ENCODE measurements at regions not wholly inside any gene's neighbourhood (a gene's known extent, or its start where the extent isn't known, plus 50 kb on each side); places are given as distances from the start of the nearest gene placed in this dataset.
A peak's percentile ranks its signal among the peaks of the same experiment; 100 is the strongest.

- Histone ChIP-seq H3K4me3 (ENCODE audit: low read length) (no peak overlapping the region), H3K27me3 (ENCODE audit: low read length) (no peaks in the 10 kb centered on the region), H3K36me3 (ENCODE audit: low read depth, low read length) (no peaks in the 10 kb centered on the region), H3K9me3 (ENCODE audit: low read length) (no peaks in the 10 kb centered on the region), H3K9ac (ENCODE audit: low read length) (no peak overlapping the region), H3K27ac (ENCODE audit: low read length) (peak overlapping the region; percentile 36), H4K20me1 (ENCODE audit: low read length) (no peaks in the 10 kb centered on the region), H3K9me2 (replicated peaks; ENCODE audit: low read length) (no peaks in the 10 kb centered on the region), H3K79me2 (ENCODE audit: low read length) (no peaks in the 10 kb centered on the region), H3K4me1 (ENCODE audit: insufficient read depth, low read length) (peaks cover 7% of the 10 kb centered on the region; the same call in 1 of the 2 replicates), H3K4me2 (ENCODE audit: low read length) (no peak overlapping the region), H2AFZ (ENCODE audit: low read length) (no peak overlapping the region), H3F3A (ENCODE audit: low read length, unreplicated experiment) (no peaks in the 10 kb centered on the region)
- peak; percentile 42 for ATAC-seq
- BruUV-seq (replicated peaks), result no TSS peak
- intact Hi-C loops (cut with micrococcal nuclease), result no loop called here
- DNase-seq, result peak; percentile 25
- POLR2A ChIA-PET (ENCODE audit: unreplicated experiment), result no interaction called here
- CTCF ChIA-PET, result no interaction called here
- no peak for TF ChIP-seq EZH2phosphoT487 (IDR thresholded peaks at IDR 0.05; ENCODE audit: borderline replicate concordance, low read length)
- no peak for TF ChIP-seq EZH2 (IDR thresholded peaks at IDR 0.05; ENCODE audit: low read length, unreplicated experiment)
- TF ChIP-seq CTCF (conservative IDR thresholded peaks at IDR 0.05; ENCODE audit: low read depth, low read length), result no peak
Measured at GRCh38 chrX:20461576-20461975, 194.9 kb upstream of the RPS6KA3 start.

- Histone ChIP-seq H3F3A (ENCODE audit: low read length, unreplicated experiment) (no peaks in the 10 kb centered on the region), H4K20me1 (ENCODE audit: low read length) (no peaks in the 10 kb centered on the region), H3K27ac (ENCODE audit: low read length) (peak overlapping the region; percentile 36), H3K4me3 (ENCODE audit: low read length) (no peak overlapping the region), H3K4me2 (ENCODE audit: low read length) (no peak overlapping the region), H3K79me2 (ENCODE audit: low read length) (no peaks in the 10 kb centered on the region), H3K27me3 (ENCODE audit: low read length) (no peaks in the 10 kb centered on the region), H3K9ac (ENCODE audit: low read length) (no peak overlapping the region), H3K36me3 (ENCODE audit: low read depth, low read length) (no peaks in the 10 kb centered on the region), H3K9me2 (replicated peaks; ENCODE audit: low read length) (no peaks in the 10 kb centered on the region), H3K4me1 (ENCODE audit: insufficient read depth, low read length) (peaks cover 7% of the 10 kb centered on the region; the same call in 1 of the 2 replicates), H2AFZ (ENCODE audit: low read length) (no peak overlapping the region), H3K9me3 (ENCODE audit: low read length) (no peaks in the 10 kb centered on the region)
- no TSS peak for BruUV-seq (replicated peaks)
- ChIA-PET POLR2A (ENCODE audit: unreplicated experiment) (no interaction called here), CTCF (no interaction called here)
- no peak for ATAC-seq
- TF ChIP-seq EZH2 (IDR thresholded peaks at IDR 0.05; ENCODE audit: low read length, unreplicated experiment), result no peak
- no peak for TF ChIP-seq CTCF (conservative IDR thresholded peaks at IDR 0.05; ENCODE audit: low read depth, low read length)
- no peak for TF ChIP-seq EZH2phosphoT487 (IDR thresholded peaks at IDR 0.05; ENCODE audit: borderline replicate concordance, low read length)
- intact Hi-C loops (cut with micrococcal nuclease), result no loop called here
- DNase-seq, result no peak
Measured at GRCh38 chrX:20461002-20461401, 194.3 kb upstream of the RPS6KA3 start.

- DNase-seq, result no peak
- BruUV-seq (replicated peaks), result no TSS peak
- Histone ChIP-seq H3K36me3 (ENCODE audit: low read depth, low read length) (no peaks in the 10 kb centered on the region), H3K27ac (ENCODE audit: low read length) (no peak overlapping the region), H3K4me3 (ENCODE audit: low read length) (no peak overlapping the region), H3K79me2 (ENCODE audit: low read length) (no peaks in the 10 kb centered on the region), H2AFZ (ENCODE audit: low read length) (no peak overlapping the region), H3K9me3 (ENCODE audit: low read length) (no peaks in the 10 kb centered on the region), H3K4me2 (ENCODE audit: low read length) (no peak overlapping the region), H3K4me1 (ENCODE audit: insufficient read depth, low read length) (peaks cover 7% of the 10 kb centered on the region; the same call in 1 of the 2 replicates), H3K27me3 (ENCODE audit: low read length) (no peaks in the 10 kb centered on the region), H4K20me1 (ENCODE audit: low read length) (no peaks in the 10 kb centered on the region), H3K9ac (ENCODE audit: low read length) (no peak overlapping the region), H3K9me2 (replicated peaks; ENCODE audit: low read length) (no peaks in the 10 kb centered on the region), H3F3A (ENCODE audit: low read length, unreplicated experiment) (no peaks in the 10 kb centered on the region)
- no peak for TF ChIP-seq EZH2 (IDR thresholded peaks at IDR 0.05; ENCODE audit: low read length, unreplicated experiment)
- TF ChIP-seq EZH2phosphoT487 (IDR thresholded peaks at IDR 0.05; ENCODE audit: borderline replicate concordance, low read length), result no peak
- no peak for TF ChIP-seq CTCF (conservative IDR thresholded peaks at IDR 0.05; ENCODE audit: low read depth, low read length)
- ChIA-PET CTCF (no interaction called here), POLR2A (ENCODE audit: unreplicated experiment) (no interaction called here)
- intact Hi-C loops (cut with micrococcal nuclease), result no loop called here
- ATAC-seq, result no peak
Measured at GRCh38 chrX:20459410-20460350, 193.0 kb upstream of the RPS6KA3 start.

All from PC-3 (cell line).